GM12864 (cell line): ENCODE measurements at regions not wholly inside any gene's neighbourhood (a gene's known extent, or its start where the extent isn't known, plus 50 kb on each side); places are given as distances from the start of the nearest gene placed in this dataset.

Experiments used
- DNase-seq: peaks from one replicate; pipeline ENCODE4 v3.0.0-alpha.2; 2011; ENCODE audit warnings: low read depth
- H3K4me3 ChIP-seq: 2 replicates; pipeline ENCODE4 v1.5.1; 2011; ENCODE audit warnings: mild to moderate bottlenecking, low read depth, low read length, control low read depth
- CTCF ChIP-seq: IDR thresholded peaks from 2 replicates; pipeline ENCODE4 v1.5.1; 2011; ENCODE audit warnings: low read depth, mild to moderate bottlenecking, moderate library complexity, low read length, control low read depth, inconsistent platforms; ENCODE audit errors: missing control alignments

GRCh38 chr10:130551676-130552075 lies 415.5 kb downstream of the GLRX3 start:
- H3K4me3 ChIP-seq = no peak overlapping the region
- no peak for TF ChIP-seq CTCF
- DNase-seq = no peak

- no peak for TF ChIP-seq CTCF
- DNase-seq = no peak
- H3K4me3 ChIP-seq = no peak overlapping the region
These were observed 417.6 kb downstream of the GLRX3 start for GRCh38 chr10:130553826-130554225.

- TF ChIP-seq CTCF = no peak
- DNase-seq = no peak
- H3K4me3 ChIP-seq = no peak overlapping the region
These were observed 418.7 kb downstream of the GLRX3 start for GRCh38 chr10:130554701-130555410.

GRCh38 chr10:130555411-130555750 lies 419.2 kb downstream of the GLRX3 start:
- TF ChIP-seq CTCF = no peak
- no peak overlapping the region for H3K4me3 ChIP-seq
- DNase-seq = no peak

GRCh38 chr10:130557181-130557845 lies 421.1 kb downstream of the GLRX3 start:
- TF ChIP-seq CTCF = no peak
- DNase-seq = no peak
- H3K4me3 ChIP-seq = no peak overlapping the region

- TF ChIP-seq CTCF = no peak
- H3K4me3 ChIP-seq = no peak overlapping the region
- DNase-seq = no peak
These were observed 422.8 kb downstream of the GLRX3 start for GRCh38 chr10:130558746-130559546.
